NCI-H226 (cell line): ENCODE measurements at regions not wholly inside any gene's neighbourhood (a gene's known extent, or its start where the extent isn't known, plus 50 kb on each side); places are given as distances from the start of the nearest gene placed in this dataset.

Experiments
- DNase-seq: peaks from one replicate; pipeline ENCODE4 v3.0.0-alpha.2; 2015

DNA sequence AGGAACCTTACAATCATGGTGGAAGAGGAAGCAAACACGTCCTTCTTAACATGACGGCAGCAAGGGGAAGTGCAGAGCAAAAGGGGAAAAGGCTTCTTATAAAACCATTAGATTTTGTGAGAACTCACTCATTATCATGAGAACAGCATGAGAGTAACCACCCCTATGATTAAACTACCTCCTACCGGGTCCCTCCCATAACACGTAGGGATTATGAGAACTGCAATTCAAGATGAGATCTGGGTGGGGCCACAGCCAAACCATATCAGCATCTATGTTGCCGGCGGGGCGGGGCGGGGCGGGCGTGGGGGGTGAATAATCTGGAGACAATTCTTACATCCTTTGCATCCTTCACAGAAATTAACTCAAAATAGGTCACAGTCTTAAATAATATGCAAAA lies 58.8 kb upstream of the GFPT2 start:
- DNase-seq = no peak

DNA sequence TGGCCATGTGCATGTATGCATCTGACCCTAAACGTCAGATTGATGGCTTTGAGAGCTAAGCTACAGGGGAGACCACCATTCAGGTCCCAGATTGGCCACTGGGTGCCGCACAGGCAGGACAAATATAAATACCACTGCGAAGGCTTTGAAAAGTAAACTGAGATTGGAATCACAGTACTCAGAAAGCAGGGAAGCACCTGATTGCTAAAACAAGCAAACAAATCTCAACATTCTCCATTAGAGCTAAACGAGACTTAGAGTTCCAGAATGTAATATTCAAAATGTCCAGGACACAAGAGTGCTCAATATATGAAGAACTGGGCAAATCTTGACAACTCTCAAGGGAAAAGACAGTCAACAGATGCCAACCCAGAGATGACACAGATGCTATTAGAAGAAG lies 61.0 kb upstream of the GFPT2 start:
- no peak for DNase-seq

- DNase-seq = no peak
Observed at GRCh38 chr5:180421672-180422071, 68.5 kb upstream of the GFPT2 start.

- DNase-seq = no peak
Observed at GRCh38 chr5:180423133-180423532, 70.0 kb upstream of the GFPT2 start.

DNA sequence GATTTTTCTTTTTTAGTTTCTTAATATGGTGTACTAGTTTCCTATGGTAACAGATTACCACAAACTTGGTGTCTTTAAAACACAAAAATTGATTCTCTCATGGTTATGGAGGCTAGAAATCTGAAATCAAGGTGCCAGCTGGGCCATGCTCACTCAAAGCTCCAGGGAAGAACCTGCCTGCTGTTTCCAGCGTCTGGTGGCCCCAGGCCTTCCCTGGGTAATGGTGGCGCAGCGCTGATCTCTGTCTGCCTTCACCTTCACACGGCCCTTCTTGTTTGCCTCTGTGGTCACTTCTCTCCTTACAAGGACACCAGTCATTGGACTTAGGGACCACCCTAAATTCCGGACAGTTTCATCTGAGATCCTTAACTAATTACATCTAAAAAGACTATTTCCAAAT lies 70.5 kb upstream of the GFPT2 start:
- no peak for DNase-seq

DNA sequence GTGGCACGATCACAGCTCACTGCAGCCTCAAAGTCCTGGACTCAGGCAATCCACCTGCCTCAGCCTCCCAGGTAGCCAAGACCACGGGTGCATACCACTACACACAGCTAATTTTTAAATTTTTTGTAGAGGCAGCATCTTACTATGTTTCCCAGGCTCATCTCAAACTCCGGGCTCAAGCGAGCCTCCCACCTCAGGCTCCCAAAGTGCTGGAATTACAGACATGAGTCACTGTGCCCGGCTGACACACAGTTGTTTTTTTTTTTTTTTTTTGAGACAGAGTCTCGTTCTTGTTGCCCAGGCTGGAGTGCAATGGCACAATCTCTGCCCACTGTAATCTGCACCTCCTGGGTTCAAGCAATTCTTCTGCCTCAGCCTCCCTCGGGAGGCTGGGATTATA lies 70.1 kb upstream of the CNOT6 start:
- peak; percentile 56 for DNase-seq

DNA sequence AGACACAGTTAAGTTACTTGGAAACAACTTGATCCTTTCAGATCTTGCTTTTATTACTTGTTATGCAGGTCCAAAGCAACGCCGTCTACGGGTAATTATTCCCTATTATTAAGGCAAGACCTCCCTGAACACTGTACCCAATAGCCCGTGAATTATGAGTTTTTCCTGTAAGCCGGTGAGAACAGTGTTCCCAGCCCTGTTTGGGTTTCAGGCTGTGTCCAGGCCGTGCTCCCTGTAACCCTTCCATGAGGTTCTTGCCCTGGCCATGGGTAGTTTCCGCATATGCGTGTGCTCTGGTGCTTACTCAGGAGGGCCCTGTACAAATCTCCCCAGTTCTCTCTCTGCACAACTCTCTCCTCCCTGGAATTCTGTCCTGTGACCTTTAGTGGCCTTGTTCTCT lies 65.6 kb upstream of the CNOT6 start:
- DNase-seq = no peak

DNA sequence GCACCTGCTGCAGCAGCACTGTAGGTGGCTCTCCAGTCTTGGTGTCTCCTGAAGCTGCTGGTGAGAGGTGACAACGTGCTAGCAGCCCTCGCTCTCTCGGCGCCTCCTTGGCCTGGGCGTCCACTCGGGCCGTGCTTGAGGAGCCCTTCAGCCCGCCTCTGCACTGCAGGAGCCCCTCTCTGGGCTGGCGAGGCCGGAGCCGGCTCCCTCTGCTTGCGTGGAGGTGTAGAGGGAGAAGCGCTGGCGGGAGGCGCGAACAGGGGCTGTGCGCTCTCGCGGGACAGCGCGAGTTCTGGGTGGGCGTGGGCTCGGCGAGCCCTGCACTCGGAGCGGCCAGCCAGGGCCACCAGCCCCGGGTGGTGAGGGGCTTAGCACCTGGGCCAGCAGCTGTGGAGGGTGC lies 62.2 kb upstream of the CNOT6 start:
- no peak for DNase-seq

- no peak for DNase-seq
Observed at GRCh38 chr5:180433032-180433422, 61.2 kb upstream of the CNOT6 start.

- DNase-seq = no peak
Observed at GRCh38 chr5:180435594-180435993, 58.6 kb upstream of the CNOT6 start.

GRCh38 chr5:180436275-180436674 lies 57.9 kb upstream of the CNOT6 start:
- no peak for DNase-seq

DNA sequence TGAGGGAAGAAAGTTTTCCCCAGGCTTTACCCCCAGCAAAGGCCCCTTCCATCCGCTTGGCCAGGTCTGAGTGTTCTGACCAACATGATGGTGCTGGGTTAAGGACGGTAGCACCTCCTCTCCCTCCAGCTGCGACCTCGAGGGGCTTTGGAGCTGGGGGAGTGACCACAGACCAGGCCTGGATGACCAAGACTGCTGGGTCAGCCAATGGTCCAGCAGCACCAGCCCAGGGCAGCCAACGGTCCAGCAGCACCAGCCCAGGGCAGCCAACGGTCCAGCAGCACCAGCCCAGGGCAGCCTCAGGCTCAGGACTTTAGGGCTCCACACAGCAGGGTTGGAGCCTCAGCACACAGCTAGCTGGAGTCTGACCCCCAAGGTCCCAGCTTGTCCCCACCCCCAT lies 57.2 kb upstream of the CNOT6 start:
- DNase-seq = no peak

DNA sequence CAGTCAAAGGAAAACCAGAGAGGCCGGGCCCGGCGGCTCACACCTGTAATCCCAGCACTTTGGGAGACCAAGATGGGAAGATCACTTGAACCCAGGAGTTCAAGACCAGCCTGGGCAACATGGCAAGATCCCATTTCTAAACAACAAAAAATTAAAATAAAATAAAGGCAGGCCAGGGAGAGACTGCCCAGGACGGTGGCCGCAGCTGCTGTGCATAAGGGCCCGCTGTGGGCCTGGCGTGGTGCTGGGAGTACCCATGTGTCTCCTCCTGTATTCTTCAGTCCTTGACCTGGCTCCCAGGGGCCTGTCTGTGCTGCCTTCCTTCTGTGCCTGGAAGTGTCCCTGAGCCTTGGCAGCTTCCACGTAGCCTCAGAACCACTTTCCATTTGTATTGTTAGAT lies 56.8 kb upstream of the CNOT6 start:
- no peak for DNase-seq

- no peak for DNase-seq
Observed at GRCh38 chr5:180438785-180439780, 55.1 kb upstream of the CNOT6 start.

DNA sequence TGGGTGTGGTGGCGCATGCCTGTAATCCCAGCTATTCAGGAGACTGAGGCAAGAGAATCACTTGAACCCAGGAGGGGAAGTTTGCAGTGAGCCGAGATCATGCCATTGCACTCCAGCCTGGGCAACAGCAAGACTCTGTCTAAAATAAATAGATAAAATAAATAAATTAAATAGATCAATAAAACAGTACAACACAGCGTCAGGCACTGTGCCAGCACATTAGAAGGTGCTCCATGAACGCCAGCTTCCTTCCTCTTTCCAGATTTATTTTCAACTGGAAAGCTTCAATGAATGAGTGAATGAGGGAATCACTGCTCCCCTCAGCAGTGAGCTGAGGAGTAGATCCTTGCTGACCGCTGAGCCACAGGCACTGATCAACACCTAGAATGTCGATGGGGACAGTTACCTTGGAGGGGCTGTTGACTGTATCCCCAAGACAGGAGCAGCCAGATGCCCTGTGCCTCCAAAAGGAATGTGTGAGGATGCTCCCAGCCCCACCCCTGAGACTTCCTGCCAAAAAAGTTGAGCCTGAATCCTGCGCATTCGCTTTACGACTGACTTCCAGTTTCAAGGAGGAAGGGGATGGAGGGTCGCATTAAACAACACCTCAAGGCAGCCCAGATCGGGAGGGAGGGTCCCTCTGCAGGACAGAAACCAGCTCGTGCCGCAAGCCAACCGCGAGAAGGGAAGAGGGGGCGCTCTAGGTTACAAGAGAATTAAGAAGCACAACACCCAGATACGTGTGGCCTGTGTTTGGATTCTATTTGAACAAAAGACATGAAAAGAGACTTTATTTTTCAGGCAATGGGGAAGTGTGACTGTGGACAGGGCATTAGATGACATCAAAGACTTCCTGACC lies 54.0 kb upstream of the CNOT6 start:
- no peak for DNase-seq

DNA sequence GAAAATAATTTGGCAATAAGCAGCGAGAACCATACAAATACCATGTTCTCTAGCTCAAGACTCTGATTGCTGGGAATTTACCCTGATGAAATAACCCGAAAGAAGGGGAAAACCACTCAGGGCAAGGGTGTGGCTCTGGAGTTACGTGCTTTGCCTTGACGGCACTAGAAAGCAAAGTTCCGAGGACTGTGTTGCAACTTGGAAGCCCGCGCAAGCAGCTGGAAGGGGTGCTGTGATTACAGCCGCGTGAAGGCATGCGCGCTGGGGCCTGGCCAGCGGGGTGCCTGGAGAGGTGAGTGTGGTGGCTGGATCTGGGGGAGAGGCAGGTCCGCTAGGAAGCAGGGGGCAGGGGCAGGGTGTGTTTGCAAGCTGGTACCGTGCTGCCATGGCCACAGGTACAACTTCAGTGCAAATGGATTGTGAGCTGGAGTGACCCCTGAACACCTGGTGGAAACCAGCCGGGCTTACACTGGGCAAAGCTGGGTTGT lies 52.6 kb upstream of the CNOT6 start:
- DNase-seq = peak; percentile 95
